K562 (cell line): ENCODE measurements at regions not wholly inside any gene's neighbourhood (a gene's known extent, or its start where the extent isn't known, plus 50 kb on each side); places are given as distances from the start of the nearest gene placed in this dataset.
A peak's percentile ranks its signal among the peaks of the same experiment; 100 is the strongest.
"Not testable (repeated sequence)": the region's sequence is repeated elsewhere in the genome, so short reads cannot be mapped to it uniquely, and the experiment has no call there.

Experiments
- ATAC-seq: fragments of 200-7000 bp; cut with Tn5 transposase; 3 replicates; pipeline ENCODE4 v1.9.1; 2020; ENCODE audit warnings: moderate library complexity
- BruUV-seq: library from RNA; stranded (reverse); fragments of 400-500 nt; replicated peaks from 2 replicates; lab custom pipeline; 2021; lab: Mats Ljungman, UMichigan
- CTCF ChIA-PET: fragments of 300-600 bp; formaldehyde crosslinking; extraction: SDS; loops from one replicate; lab custom pipeline; 2021; ENCODE audit warnings: low intra/inter-chr PET ratio; lab: Yijun Ruan, JAX
- POLR2A ChIA-PET: fragments of 300-600, 350-650 bp; sonication (Branson Sonifier 250); formaldehyde crosslinking; extraction: SDS; loops from one replicate; lab custom pipeline; 2021; ENCODE audit warnings: antibody characterized with exemption, inconsistent platforms; lab: Yijun Ruan, JAX
- DNase-seq, 4 experiments: peaks; one replicate each; pipeline versions ENCODE4 v3.0.0 to v3.0.0-alpha.2; 2011 to 2018; ENCODE audit warnings: low spot score in 3 of 4, mixed read lengths in 3 of 4; ENCODE audit errors: extremely low read depth in 1 of 4
- FAIRE-seq: peaks from 2 replicates; lab custom pipeline; 2011; peaks lifted over from hg19 to GRCh38; lab: Jason Lieb, UNC
- H2AFZ ChIP-seq: 2 replicates; pipeline ENCODE4 v1.6.0; 2011; ENCODE audit warnings: low read depth, low read length, control low read depth, inconsistent platforms
- H3K27ac ChIP-seq: fragments of 200-600 bp; 3 replicates; pipeline ENCODE4 v1.8.0; 2011; ENCODE audit warnings: low read depth, mild to moderate bottlenecking, control low read depth, inconsistent platforms, low read length, moderate library complexity, mixed read lengths; ENCODE audit errors: extremely low read depth
- H3K27me3 ChIP-seq, 2 experiments: fragments of 300-600 bp in 1 of 2; 2 replicates in 1 of 2; 3 replicates in 1 of 2; pipeline versions ENCODE4 v1.6.0 to v1.8.0; 2011; ENCODE audit warnings: inconsistent platforms in 2 of 2, low read length in 2 of 2, mild to moderate bottlenecking in 1 of 2, mixed read lengths in 1 of 2, moderate library complexity in 1 of 2; ENCODE audit not compliant: control insufficient read depth in 2 of 2, insufficient read depth in 2 of 2
- H3K36me3 ChIP-seq: fragments of 300-600 bp; 3 replicates; pipeline ENCODE4 v1.8.0; 2011; ENCODE audit warnings: mild to moderate bottlenecking, low read length, inconsistent platforms; ENCODE audit not compliant: control insufficient read depth, insufficient read depth
- H3K4me1 ChIP-seq, 2 experiments: fragments of 200-600 bp in 1 of 2; replicated peaks in 1 of 2; 2 replicates in 1 of 2; 3 replicates in 1 of 2; pipeline versions ENCODE4 v1.5.1 to v1.8.0; 2011; ENCODE audit warnings: inconsistent platforms in 2 of 2, low read length in 2 of 2, mild to moderate bottlenecking in 1 of 2, mixed read lengths in 1 of 2, moderate library complexity in 1 of 2; ENCODE audit not compliant: control insufficient read depth in 2 of 2, insufficient read depth in 2 of 2
- H3K4me2 ChIP-seq: 2 replicates; pipeline ENCODE4 v1.6.1; 2011; ENCODE audit warnings: low read length, control low read depth, inconsistent platforms, mixed read lengths; ENCODE audit not compliant: insufficient read depth
- H3K4me3 ChIP-seq: fragments of 200-600 bp; sonication (generic), shearing (Covaris generic); 2 replicates; pipeline ENCODE4 v1.5.1; 2016; ENCODE audit warnings: control low read depth, inconsistent platforms
- H3K79me2 ChIP-seq: fragments of 200-600 bp; 3 replicates; pipeline ENCODE4 v1.8.0; 2011; ENCODE audit warnings: low read length, inconsistent platforms; ENCODE audit not compliant: control insufficient read depth, insufficient read depth
- H3K9ac ChIP-seq, 2 experiments: 2 replicates each; pipeline versions ENCODE4 v1.6.0 to v1.6.1; 2011; ENCODE audit warnings: low read depth in 2 of 2, low read length in 2 of 2, control low read depth in 1 of 2, inconsistent platforms in 1 of 2, mild to moderate bottlenecking in 1 of 2, mixed read lengths in 1 of 2; ENCODE audit not compliant: insufficient read depth in 1 of 2
- H3K9me1 ChIP-seq: one replicate; pipeline ENCODE4 v1.6.0; 2011; ENCODE audit warnings: inconsistent platforms, mild to moderate bottlenecking, low read length, moderate library complexity; ENCODE audit not compliant: control insufficient read depth, insufficient read depth
- H3K9me3 ChIP-seq: replicated peaks from 2 replicates; pipeline ENCODE4 v1.5.1; 2011; ENCODE audit warnings: low read depth, low read length, inconsistent platforms; ENCODE audit not compliant: control insufficient read depth, insufficient read depth
- H4K20me1 ChIP-seq: replicated peaks from 2 replicates; pipeline ENCODE4 v1.6.1; 2011; ENCODE audit warnings: low read length, inconsistent platforms, mixed read lengths; ENCODE audit not compliant: control insufficient read depth, insufficient read depth
- EWSR1 ChIP-seq: fragments of 450-650 bp; IDR thresholded peaks from 2 replicates; pipeline ENCODE4 v1.6.1; 2018; ENCODE audit warnings: borderline replicate concordance, mild to moderate bottlenecking, low read depth, moderate library complexity; ENCODE audit not compliant: partially characterized antibody
- ZNF134 ChIP-seq: fragments of 250-450 bp; sonication (Bioruptor Pico); conservative IDR thresholded peaks from 2 replicates; pipeline ENCODE4 v1.4.0; 2020
- WGBS: fragments of 100-300 bp; shearing (Covaris generic); methylation state at CpG from one replicate; pipeline ENCODE4 v1.1.6; 2016; ENCODE audit warnings: low coverage, mixed read lengths; ENCODE audit not compliant: insufficient coverage; ENCODE audit errors: missing lambda C conversion rate; 5-methylcytosine and 5-hydroxymethylcytosine counted together
- in situ Hi-C: fragments of 300-500 bp; cut with MboI; formaldehyde crosslinking; loops from 4 replicates; pipeline ENCODE4 v1.15.0; 2018; ENCODE audit warnings: inconsistent platforms, mixed read lengths
- intact Hi-C: fragments of 100-400 bp; cut with micrococcal nuclease; formaldehyde crosslinking; loops from 2 replicates; pipeline ENCODE4 v1.14.2; 2022

DNA sequence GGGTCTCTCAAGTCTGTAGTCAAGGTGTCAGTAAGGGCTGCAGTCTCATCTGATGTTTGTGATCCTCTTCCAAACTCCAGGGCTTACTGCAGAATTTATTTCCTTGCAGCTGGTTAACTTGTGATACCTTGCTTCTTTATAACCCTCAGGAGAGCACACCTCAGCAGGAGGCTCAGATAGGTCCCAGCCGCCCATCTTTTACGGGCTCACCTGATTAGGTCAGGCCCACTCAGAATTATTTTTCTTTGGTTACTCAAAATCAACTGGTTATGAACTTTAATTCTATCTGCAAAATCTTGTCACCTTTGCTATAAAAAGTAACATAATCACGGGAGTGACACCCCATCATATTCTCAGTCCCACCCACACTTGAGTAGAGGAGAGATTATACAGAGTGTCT, 99.9 kb upstream of the BEND4 start:
- TF ChIP-seq ZNF134 (CRISPR knock-in tag) (peak; percentile 58), EWSR1 (no peak)
- Histone ChIP-seq H3K27me3 (peaks cover 3 to 6% of the 10 kb centered on the region in 2 experiments; a peak in 2 of 5 replicates), H4K20me1 (no peaks in the 10 kb centered on the region), H3K36me3 (no peaks in the 10 kb centered on the region), H3K27ac (no peak overlapping the region), H3K9ac (no peak overlapping the region), H3K4me2 (no peak overlapping the region), H3K4me1 (no peaks in the 10 kb centered on the region), H3K9me3 (no peaks in the 10 kb centered on the region), H3K4me3 (no peak overlapping the region), H3K9me1 (no peaks in the 10 kb centered on the region), H3K79me2 (no peaks in the 10 kb centered on the region), H2AFZ (no peak overlapping the region)
- no peak for FAIRE-seq
- DNase-seq = no peak
- ChIA-PET CTCF (no interaction called here), POLR2A (no interaction called here)
- no peak for ATAC-seq
- in situ Hi-C loops = no loop called here
- 0% methylated on average over 3 of the region's 3 CpGs for WGBS
- BruUV-seq = no TSS peak
- intact Hi-C loops = no loop called here

GRCh38 chr4:42257645-42258044, 105.2 kb upstream of the BEND4 start:
- FAIRE-seq = not testable (repeated sequence)

More at GRCh38 chr4:42257645-42258044, 105.2 kb upstream of the BEND4 start:
- H3K9ac ChIP-seq, CTCF ChIA-PET, H2AFZ ChIP-seq, H3K9me1 ChIP-seq, H3K79me2 ChIP-seq, DNase-seq, in situ Hi-C loops, intact Hi-C loops, H3K36me3 ChIP-seq, H4K20me1 ChIP-seq, H3K9me3 ChIP-seq, H3K4me2 ChIP-seq, POLR2A ChIA-PET, BruUV-seq, H3K27me3 ChIP-seq, H3K4me3 ChIP-seq, H3K4me1 ChIP-seq, ATAC-seq, H3K27ac ChIP-seq: not testable (repeated sequence)
- WGBS = 4% methylated on average over 6 of the region's 6 CpGs
